GM20000 (cell line): ENCODE measurements at regions not wholly inside any gene's neighbourhood (a gene's known extent, or its start where the extent isn't known, plus 50 kb on each side); places are given as distances from the start of the nearest gene placed in this dataset.

Source experiments
- DNase-seq: peaks from one replicate; pipeline ENCODE4 v3.0.0; 2012; ENCODE audit warnings: low spot score
- CTCF ChIP-seq: IDR thresholded peaks from 2 replicates; pipeline ENCODE4 v1.5.1; 2012; ENCODE audit warnings: mild to moderate bottlenecking, control low read depth; ENCODE audit errors: extremely low read depth, missing control alignments

DNA sequence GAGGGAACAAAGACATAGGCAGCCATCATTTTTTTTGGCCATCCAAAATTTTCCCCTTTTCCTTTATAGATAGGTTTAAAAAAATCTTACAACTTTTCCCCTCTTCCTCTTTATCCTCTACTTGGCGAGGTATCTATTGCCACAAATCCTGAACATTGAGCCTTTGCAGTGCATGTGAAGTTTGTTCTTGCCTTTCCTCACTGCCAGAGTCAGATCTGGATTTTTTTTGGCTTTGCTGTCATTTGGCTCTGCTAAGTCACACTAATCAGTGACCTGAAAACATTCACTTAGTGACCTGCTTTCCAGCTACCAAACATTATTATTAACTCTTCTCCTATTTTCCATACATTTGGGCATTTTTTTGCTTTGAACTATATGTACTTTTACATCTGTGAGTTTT is 249.2 kb upstream of the ZSWIM2 start:
- DNase-seq, result no peak
- no peak for TF ChIP-seq CTCF

DNA sequence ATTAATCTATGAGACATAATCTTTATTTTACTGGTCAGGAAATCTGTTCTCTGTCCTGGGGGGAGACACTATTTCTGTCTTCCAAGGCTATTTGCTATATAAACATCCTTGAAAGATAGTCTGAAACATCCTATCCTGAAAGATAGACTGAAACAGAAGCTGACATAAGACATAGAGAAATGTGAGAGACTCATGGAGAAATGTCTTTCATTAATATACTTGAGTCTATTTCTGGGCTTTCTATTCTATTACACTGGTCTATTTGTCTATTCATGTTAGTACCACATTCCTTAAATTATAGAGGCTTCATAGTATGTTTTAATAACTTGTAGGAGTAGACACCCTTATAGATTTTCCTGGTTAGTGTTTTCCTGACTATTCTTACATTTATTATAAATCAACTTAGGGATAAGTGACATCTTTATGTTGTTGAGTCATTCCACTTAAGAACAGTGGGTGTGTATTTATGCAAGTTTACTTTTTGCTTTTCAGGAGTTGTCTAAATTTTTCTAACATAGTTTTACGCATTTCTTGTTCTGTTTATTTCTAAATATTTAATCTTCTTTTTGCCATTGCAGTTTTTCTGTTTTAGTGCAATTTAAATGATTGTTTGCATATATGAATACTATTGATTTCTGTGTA is 244.9 kb upstream of the ZSWIM2 start:
- DNase-seq, result no peak
- TF ChIP-seq CTCF, result no peak

- no peak for TF ChIP-seq CTCF
- DNase-seq, result no peak
Observed at GRCh38 chr2:187091664-187092063, 242.7 kb upstream of the ZSWIM2 start.

DNA sequence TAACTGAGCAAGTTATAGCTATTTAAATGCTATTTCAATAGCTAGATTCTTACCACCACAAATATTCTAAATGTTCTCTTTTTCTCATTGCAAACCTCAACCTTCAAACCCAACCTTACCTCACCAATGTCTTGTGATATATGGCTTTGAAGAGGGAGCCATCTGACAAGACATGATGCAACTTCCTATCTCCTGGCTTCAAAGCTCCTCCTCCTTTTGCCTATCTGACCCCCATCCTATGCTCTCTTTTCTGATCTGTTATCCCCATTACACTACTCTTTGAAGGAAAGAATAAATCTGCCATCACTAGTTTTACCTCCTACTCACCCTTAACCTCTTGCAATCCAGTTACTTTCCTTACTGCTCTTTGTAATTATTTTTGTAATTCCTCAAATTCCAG is 235.6 kb upstream of the ZSWIM2 start:
- TF ChIP-seq CTCF, result no peak
- DNase-seq, result no peak

DNA sequence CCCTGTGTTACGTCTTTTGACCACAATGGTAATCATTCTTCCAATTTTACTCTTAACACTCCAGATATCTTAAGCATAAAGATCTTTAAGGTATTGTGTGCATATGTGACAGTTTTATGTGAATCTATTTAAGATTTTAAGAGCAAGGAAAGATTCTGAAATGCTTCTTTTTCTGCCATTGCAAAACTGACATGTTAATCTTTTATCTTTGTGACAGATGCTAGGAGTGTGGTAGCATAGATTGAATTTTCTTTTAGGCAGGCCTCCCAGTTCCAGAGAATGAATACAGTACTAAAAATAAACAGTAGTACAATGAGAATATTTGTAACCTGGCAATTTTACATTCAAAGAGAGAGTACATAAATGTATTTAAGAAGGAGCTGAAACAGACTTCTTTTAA is 232.5 kb upstream of the ZSWIM2 start:
- DNase-seq, result no peak
- no peak for TF ChIP-seq CTCF

- TF ChIP-seq CTCF, result no peak
- DNase-seq, result no peak
Observed at GRCh38 chr2:187079901-187080300, 230.9 kb upstream of the ZSWIM2 start.

GRCh38 chr2:187078297-187078696 is 229.3 kb upstream of the ZSWIM2 start:
- TF ChIP-seq CTCF, result no peak
- no peak for DNase-seq
